ENCODE measurements at regions not wholly inside any gene's neighbourhood (a gene's known extent, or its start where the extent isn't known, plus 50 kb on each side); places are given as distances from the start of the nearest gene placed in this dataset.

DNA sequence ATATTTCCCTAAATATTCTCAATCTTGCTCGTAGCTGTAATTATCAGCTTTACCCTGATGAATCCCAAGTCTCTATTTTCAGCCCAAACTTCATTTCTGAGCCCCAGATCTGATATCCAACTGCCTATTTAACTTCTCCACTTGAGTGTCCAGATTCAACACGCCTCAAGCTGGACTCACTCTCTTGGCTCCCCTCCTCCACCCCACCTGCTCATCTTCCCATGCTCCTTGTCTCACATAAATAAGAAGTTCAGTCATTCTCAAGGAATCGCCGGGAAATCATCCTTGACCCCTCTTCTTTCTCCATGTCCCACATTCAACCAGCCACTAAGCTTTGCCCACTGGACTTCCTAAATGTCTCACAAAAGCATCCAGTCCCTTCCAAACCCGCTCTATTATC lies 89.9 kb upstream of the STMND1 start:
- Histone ChIP-seq H4K20me1 (ENCODE audit: control insufficient read depth, insufficient read depth) (no peaks in the 10 kb centered on the region), H3K36me3 (ENCODE audit: control insufficient read depth in 2 of 2, insufficient read depth in 2 of 2, low read length in 1 of 2) (no peaks in the 10 kb centered on the region), H3K9me3 (replicated peaks; ENCODE audit: control insufficient read depth, insufficient read depth, low read length) (no peaks in the 10 kb centered on the region; the same call in 2 of the 3 replicates), H2AFZ (ENCODE audit: control insufficient read depth, low read depth, low read length) (no peak overlapping the region), H3K79me2 (ENCODE audit: control insufficient read depth, insufficient read depth, low read length) (no peaks in the 10 kb centered on the region), H3K4me2 (ENCODE audit: control insufficient read depth, insufficient read depth) (no peak overlapping the region), H3K9ac (ENCODE audit: control insufficient read depth, insufficient read depth, low read length) (no peak overlapping the region), H3K4me3 (no peak overlapping the region), H3K27me3 (replicated peaks in 1 of 2; ENCODE audit: control insufficient read depth in 2 of 2, insufficient read depth in 2 of 2, low read length in 1 of 2) (peaks cover 0 to 2% of the 10 kb centered on the region in 2 experiments; a peak in 1 of 4 replicates), H3K27ac (ENCODE audit: control insufficient read depth, insufficient read depth) (no peak overlapping the region), H3K4me1 (ENCODE audit: control insufficient read depth, insufficient read depth, low read length) (no peaks in the 10 kb centered on the region)
- SMC1A ChIA-PET (ENCODE audit: uncharacterized antibody, unreplicated experiment), result no interaction called here
- no peak for TF ChIP-seq SP1 (IDR thresholded peaks at IDR 0.05; ENCODE audit: low read depth, low read length)
- TF ChIP-seq REST (IDR thresholded peaks at IDR 0.05; ENCODE audit: low read depth, low read length), result no peak
- no peak for TF ChIP-seq POLR2AphosphoS2 (IDR thresholded peaks at IDR 0.05; ENCODE audit: low read depth, low read length)
- TF ChIP-seq NRF1 (conservative IDR thresholded peaks at IDR 0.05; ENCODE audit: low read depth, low read length), result no peak
- no peak for TF ChIP-seq TAF1 (IDR thresholded peaks at IDR 0.05; ENCODE audit: borderline replicate concordance, low read depth, low read length)
- TF ChIP-seq, protein P1, sequence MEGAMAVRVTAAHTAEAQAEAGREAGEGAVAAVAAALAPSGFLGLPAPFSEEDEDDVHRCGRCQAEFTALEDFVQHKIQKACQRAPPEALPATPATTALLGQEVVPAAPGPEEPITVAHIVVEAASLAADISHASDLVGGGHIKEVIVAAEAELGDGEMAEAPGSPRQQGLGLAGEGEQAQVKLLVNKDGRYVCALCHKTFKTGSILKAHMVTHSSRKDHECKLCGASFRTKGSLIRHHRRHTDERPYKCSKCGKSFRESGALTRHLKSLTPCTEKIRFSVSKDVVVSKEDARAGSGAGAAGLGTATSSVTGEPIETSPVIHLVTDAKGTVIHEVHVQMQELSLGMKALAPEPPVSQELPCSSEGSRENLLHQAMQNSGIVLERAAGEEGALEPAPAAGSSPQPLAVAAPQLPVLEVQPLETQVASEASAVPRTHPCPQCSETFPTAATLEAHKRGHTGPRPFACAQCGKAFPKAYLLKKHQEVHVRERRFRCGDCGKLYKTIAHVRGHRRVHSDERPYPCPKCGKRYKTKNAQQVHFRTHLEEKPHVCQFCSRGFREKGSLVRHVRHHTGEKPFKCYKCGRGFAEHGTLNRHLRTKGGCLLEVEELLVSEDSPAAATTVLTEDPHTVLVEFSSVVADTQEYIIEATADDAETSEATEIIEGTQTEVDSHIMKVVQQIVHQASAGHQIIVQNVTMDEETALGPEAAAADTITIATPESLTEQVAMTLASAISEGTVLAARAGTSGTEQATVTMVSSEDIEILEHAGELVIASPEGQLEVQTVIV (IDR thresholded peaks at IDR 0.05; ENCODE audit: borderline replicate concordance, partially characterized antibody), result no peak
- TF ChIP-seq JUNB (IDR thresholded peaks at IDR 0.05), result no peak
- no peak for TF ChIP-seq YY1 (IDR thresholded peaks at IDR 0.05; ENCODE audit: low read depth, low read length)
- no peak for TF ChIP-seq NFXL1 (IDR thresholded peaks at IDR 0.05; ENCODE audit: borderline replicate concordance)
- no peak for TF ChIP-seq ASH2L (IDR thresholded peaks at IDR 0.05; ENCODE audit: borderline replicate concordance, low read depth)
- no peak for TF ChIP-seq NFYB (IDR thresholded peaks at IDR 0.05; ENCODE audit: insufficient read depth, low read depth, low read length)
- no peak for TF ChIP-seq HDAC2 (IDR thresholded peaks at IDR 0.05)
- in situ Hi-C loops (cut with MboI) (no loop called here), intact Hi-C loops (cut with micrococcal nuclease; ENCODE audit: unreplicated experiment) (no loop called here)
- no TSS peak for BruUV-seq (replicated peaks)
- CTCF ChIA-PET, result no interaction called here
- POLR2A ChIA-PET, result no interaction called here
- ATAC-seq (no peak), FAIRE-seq (no peak), DNase-seq (ENCODE audit: low read depth, low spot score) (no peak)
- WGBS (ENCODE audit: insufficient coverage, insufficient replicate concordance, low lambda C conversion rate, missing lambda C conversion rate), result 39% methylated on average over 5 of the region's 5 CpGs
- RAD21 ChIA-PET (ENCODE audit: unreplicated experiment), result no interaction called here
